GM23338 (cell line): ENCODE measurements at regions not wholly inside any gene's neighbourhood (a gene's known extent, or its start where the extent isn't known, plus 50 kb on each side); places are given as distances from the start of the nearest gene placed in this dataset.

ENCODE experiments used
- ATAC-seq: fragments of 200-7000 bp; cut with Tn5 transposase; 3 replicates; pipeline ENCODE4 v1.9.1; 2020
- DNase-seq: peaks from one replicate; pipeline ENCODE4 v3.0.0-alpha.2; 2015; ENCODE audit warnings: low spot score
- H2AFZ ChIP-seq: fragments of 200-600 bp; sonication (generic); 2 replicates; pipeline ENCODE4 v1.8.0; 2016; ENCODE audit warnings: antibody characterized with exemption, mild to moderate bottlenecking, moderate library complexity
- H3F3A ChIP-seq: fragments of 200-600 bp; sonication (generic); replicated peaks from 2 replicates; pipeline ENCODE4 v1.8.0; 2017; ENCODE audit warnings: antibody characterized with exemption, mixed run types, low read depth
- H3K27ac ChIP-seq: fragments of 200-600 bp; sonication (generic); 2 replicates; pipeline ENCODE4 v1.6.1; 2016; ENCODE audit warnings: low read depth
- H3K27me3 ChIP-seq: fragments of 200-600 bp; sonication (generic); 2 replicates; pipeline ENCODE4 v1.8.0; 2016; ENCODE audit warnings: mild to moderate bottlenecking, mixed run types, moderate library complexity; ENCODE audit not compliant: insufficient read depth
- H3K36me3 ChIP-seq: fragments of 200-600 bp; sonication (generic); 2 replicates; pipeline ENCODE4 v1.8.0; 2016; ENCODE audit warnings: mild to moderate bottlenecking; ENCODE audit not compliant: insufficient read depth
- H3K4me1 ChIP-seq: fragments of 200-600 bp; sonication (generic); 2 replicates; pipeline ENCODE4 v1.8.0; 2016; ENCODE audit warnings: mild to moderate bottlenecking, moderate library complexity; ENCODE audit not compliant: insufficient read depth
- H3K4me2 ChIP-seq: fragments of 200-600 bp; sonication (generic); 2 replicates; pipeline ENCODE4 v1.7.1; 2017; ENCODE audit warnings: mixed run types
- H3K4me3 ChIP-seq: fragments of 200-600 bp; sonication (generic); 2 replicates; pipeline ENCODE4 v1.6.1; 2016; ENCODE audit warnings: mixed run types
- H3K79me2 ChIP-seq: fragments of 200-600 bp; sonication (generic); replicated peaks from 2 replicates; pipeline ENCODE4 v1.8.0; 2017; ENCODE audit warnings: mild to moderate bottlenecking; ENCODE audit not compliant: insufficient read depth
- H3K9me2 ChIP-seq: fragments of 200-600 bp; sonication (generic); 2 replicates; pipeline ENCODE4 v1.8.0; 2017; ENCODE audit not compliant: insufficient read depth
- H4K20me1 ChIP-seq: fragments of 200-600 bp; sonication (generic); replicated peaks from 2 replicates; pipeline ENCODE4 v1.8.0; 2017; ENCODE audit warnings: mild to moderate bottlenecking; ENCODE audit not compliant: insufficient read depth
- H3K27ac Mint-ChIP-seq: 2 replicates; pipeline ENCODE4 v1.8.0; 2020; ENCODE audit warnings: inconsistent platforms, mild to moderate bottlenecking, moderate library complexity, mixed read lengths
- H3K27me3 Mint-ChIP-seq: 3 replicates; pipeline ENCODE4 v1.8.0; 2022; ENCODE audit warnings: low read depth, mild to moderate bottlenecking, moderate library complexity, mixed read lengths, inconsistent platforms; ENCODE audit not compliant: insufficient read depth, poor library complexity
- H3K36me3 Mint-ChIP-seq: 3 replicates; pipeline ENCODE4 v1.8.0; 2021; ENCODE audit warnings: low read depth, mild to moderate bottlenecking, inconsistent platforms, moderate library complexity, mixed read lengths
- H3K4me1 Mint-ChIP-seq: 3 replicates; pipeline ENCODE4 v1.8.0; 2020; ENCODE audit warnings: mild to moderate bottlenecking, inconsistent platforms, mixed read lengths
- H3K4me3 Mint-ChIP-seq: 3 replicates; pipeline ENCODE4 v1.8.0; 2021; ENCODE audit warnings: moderate library complexity, mild to moderate bottlenecking, inconsistent platforms, mixed read lengths
- H3K9me3 Mint-ChIP-seq: 3 replicates; pipeline ENCODE4 v1.8.0; 2020; ENCODE audit warnings: moderate library complexity, mild to moderate bottlenecking, inconsistent platforms, mixed read lengths
- ETS1 ChIP-seq: IDR thresholded peaks from 2 replicates; pipeline ENCODE4 v1.6.1; 2016; ENCODE audit warnings: antibody characterized with exemption
- EZH2 ChIP-seq: fragments of 200-600 bp; sonication (generic); IDR thresholded peaks from one replicate; pipeline ENCODE4 v1.8.0; 2017; ENCODE audit warnings: antibody characterized with exemption, mild to moderate bottlenecking, low read depth; ENCODE audit not compliant: unreplicated experiment
- NANOG ChIP-seq: IDR thresholded peaks from 2 replicates; pipeline ENCODE4 v1.6.1; 2016; ENCODE audit warnings: antibody characterized with exemption, borderline replicate concordance
- POLR2AphosphoS5 ChIP-seq: IDR thresholded peaks from 2 replicates; pipeline ENCODE4 v1.6.1; 2016; ENCODE audit warnings: antibody characterized with exemption, low read depth
- REST ChIP-seq: IDR thresholded peaks from one replicate; pipeline ENCODE4 v1.6.1; 2018; ENCODE audit warnings: antibody characterized with exemption; ENCODE audit not compliant: unreplicated experiment
- ZNF114 ChIP-seq: fragments of 250-450 bp; sonication (Bioruptor Pico); IDR thresholded peaks from 2 replicates; pipeline ENCODE4 v1.5.0; 2020; ENCODE audit warnings: mild to moderate bottlenecking, moderate library complexity
- ZNF331 ChIP-seq: fragments of 250-450 bp; sonication (Bioruptor Pico); IDR thresholded peaks from 2 replicates; pipeline ENCODE4 v1.5.0; 2020; ENCODE audit warnings: low read depth, mild to moderate bottlenecking, moderate library complexity
- ZNF462 ChIP-seq: fragments of 250-450 bp; sonication (Bioruptor Pico); IDR thresholded peaks from 2 replicates; pipeline ENCODE4 v1.5.0; 2020; ENCODE audit warnings: mild to moderate bottlenecking, moderate library complexity
- TF ChIP-seq, protein P1 (sequence below), 2 experiments: fragments of 200-600 bp in 1 of 2; sonication (generic) in 1 of 2; conservative IDR thresholded peaks; 2 replicates each; pipeline versions ENCODE4 v1.5.1 to v1.6.1; 2016 to 2017; ENCODE audit warnings: antibody characterized with exemption in 2 of 2, low read depth in 2 of 2, mild to moderate bottlenecking in 2 of 2, moderate library complexity in 1 of 2

- no peak for TF ChIP-seq ETS1
- TF ChIP-seq NANOG, result no peak
- no peak for TF ChIP-seq REST
- no peak for TF ChIP-seq ZNF331 (CRISPR knock-in tag)
Observed at GRCh38 chr6:100096936-100097335, 102.9 kb upstream of the MCHR2 start (continued).

DNA sequence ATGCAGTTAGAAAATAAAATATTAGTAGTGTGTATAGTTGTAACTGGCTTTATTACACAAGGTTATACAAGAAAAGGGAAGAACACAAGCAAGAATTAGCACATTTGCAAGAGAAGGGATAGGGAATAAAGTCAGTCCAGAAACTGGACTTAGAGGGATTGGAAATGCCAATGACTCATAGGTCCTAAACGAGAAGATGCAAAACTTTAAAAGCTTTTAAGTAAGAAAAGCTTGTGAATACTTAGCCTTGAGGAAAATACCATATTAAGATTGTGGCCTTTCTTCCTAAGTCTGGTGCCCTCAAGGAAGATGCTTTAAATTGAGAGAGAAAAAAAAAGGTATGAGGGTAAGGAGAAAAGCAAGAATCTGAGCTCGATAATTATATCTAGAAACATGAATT is 102.3 kb upstream of the MCHR2 start:
- Histone ChIP-seq H3K9me2 (0 out of 2 replicates have a peak, but pooled peaks cover 5% of the 10 kb centered on the region), H3K4me3 (no peak overlapping the region), H2AFZ (no peak overlapping the region), H3K27me3 (no peaks in the 10 kb centered on the region), H3K4me1 (no peaks in the 10 kb centered on the region), H3K4me2 (no peak overlapping the region), H3F3A (no peaks in the 10 kb centered on the region), H3K27ac (no peak overlapping the region), H3K36me3 (no peaks in the 10 kb centered on the region), H4K20me1 (no peaks in the 10 kb centered on the region), H3K79me2 (no peaks in the 10 kb centered on the region)
- ATAC-seq (no peak), DNase-seq (no peak)
- Mint-ChIP-seq H3K9me3 (no peaks in the 10 kb centered on the region), H3K36me3 (no peaks in the 10 kb centered on the region), H3K27me3 (peaks cover 7% of the 10 kb centered on the region), H3K4me1 (peaks cover 5% of the 10 kb centered on the region), H3K4me3 (no peak overlapping the region), H3K27ac (no peak overlapping the region)
- TF ChIP-seq EZH2, result no peak
- TF ChIP-seq POLR2AphosphoS5, result no peak
- no peak for TF ChIP-seq ZNF462 (CRISPR knock-in tag)
- TF ChIP-seq, protein P1, sequence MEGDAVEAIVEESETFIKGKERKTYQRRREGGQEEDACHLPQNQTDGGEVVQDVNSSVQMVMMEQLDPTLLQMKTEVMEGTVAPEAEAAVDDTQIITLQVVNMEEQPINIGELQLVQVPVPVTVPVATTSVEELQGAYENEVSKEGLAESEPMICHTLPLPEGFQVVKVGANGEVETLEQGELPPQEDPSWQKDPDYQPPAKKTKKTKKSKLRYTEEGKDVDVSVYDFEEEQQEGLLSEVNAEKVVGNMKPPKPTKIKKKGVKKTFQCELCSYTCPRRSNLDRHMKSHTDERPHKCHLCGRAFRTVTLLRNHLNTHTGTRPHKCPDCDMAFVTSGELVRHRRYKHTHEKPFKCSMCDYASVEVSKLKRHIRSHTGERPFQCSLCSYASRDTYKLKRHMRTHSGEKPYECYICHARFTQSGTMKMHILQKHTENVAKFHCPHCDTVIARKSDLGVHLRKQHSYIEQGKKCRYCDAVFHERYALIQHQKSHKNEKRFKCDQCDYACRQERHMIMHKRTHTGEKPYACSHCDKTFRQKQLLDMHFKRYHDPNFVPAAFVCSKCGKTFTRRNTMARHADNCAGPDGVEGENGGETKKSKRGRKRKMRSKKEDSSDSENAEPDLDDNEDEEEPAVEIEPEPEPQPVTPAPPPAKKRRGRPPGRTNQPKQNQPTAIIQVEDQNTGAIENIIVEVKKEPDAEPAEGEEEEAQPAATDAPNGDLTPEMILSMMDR (conservative IDR thresholded peaks at IDR 0.05; ENCODE audit: low read depth in 2 of 2), result no peak
- no peak for TF ChIP-seq REST
- no peak for TF ChIP-seq ZNF331 (CRISPR knock-in tag)
- TF ChIP-seq ZNF114 (CRISPR knock-in tag), result no peak
